ENCODE measurements at regions not wholly inside any gene's neighbourhood (a gene's known extent, or its start where the extent isn't known, plus 50 kb on each side); places are given as distances from the start of the nearest gene placed in this dataset.

GRCh38 chr16:24671455-24671954 is 57.9 kb upstream of the TNRC6A start:
- no peak for TF ChIP-seq JUN (IDR thresholded peaks at IDR 0.05; ENCODE audit: borderline replicate concordance, insufficient read depth, insufficient read length, low read depth)
- TF ChIP-seq CTCF (IDR thresholded peaks at IDR 0.05; ENCODE audit: extremely low read depth in 1 of 2, insufficient read depth in 1 of 2, low read depth in 1 of 2, low read length in 2 of 2), result no peak
- no peak for TF ChIP-seq POLR2A (IDR thresholded peaks at IDR 0.05; ENCODE audit: low read depth, low read length)
- TF ChIP-seq, protein P1, sequence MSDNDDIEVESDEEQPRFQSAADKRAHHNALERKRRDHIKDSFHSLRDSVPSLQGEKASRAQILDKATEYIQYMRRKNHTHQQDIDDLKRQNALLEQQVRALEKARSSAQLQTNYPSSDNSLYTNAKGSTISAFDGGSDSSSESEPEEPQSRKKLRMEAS (IDR thresholded peaks at IDR 0.05; ENCODE audit: insufficient read depth, insufficient read length), result no peak
